Neural cell (in vitro differentiated cells): ENCODE measurements at regions not wholly inside any gene's neighbourhood (a gene's known extent, or its start where the extent isn't known, plus 50 kb on each side); places are given as distances from the start of the nearest gene placed in this dataset.

ENCODE experiments used
- H2AFZ ChIP-seq: fragments of 200-600, 300-800 bp; sonication (generic), shearing (Covaris generic); 2 replicates; pipeline ENCODE4 v1.6.0; 2014; ENCODE audit warnings: low read depth, mild to moderate bottlenecking, antibody characterized with exemption, low read length, moderate library complexity
- H3F3A ChIP-seq: fragments of 200-600 bp; shearing (Covaris generic); 2 replicates; pipeline ENCODE4 v1.6.1; 2016; ENCODE audit warnings: mild to moderate bottlenecking, moderate library complexity, mixed read lengths, antibody characterized with exemption, low read length; ENCODE audit not compliant: insufficient read depth, poor library complexity, severe bottlenecking
- H3K27ac ChIP-seq: fragments of 200-600, 300-800 bp; sonication (generic), shearing (Covaris generic); 2 replicates; pipeline ENCODE4 v1.5.1; 2014; ENCODE audit warnings: mild to moderate bottlenecking, low read length, moderate library complexity
- H3K27me3 ChIP-seq: fragments of 300-800, 200-600 bp; sonication (generic), shearing (Covaris generic); 2 replicates; pipeline ENCODE4 v1.6.0; 2014; ENCODE audit warnings: mild to moderate bottlenecking, low read depth, low read length, moderate library complexity; ENCODE audit not compliant: insufficient read depth
- H3K36me3 ChIP-seq: fragments of 300-800, 200-600 bp; sonication (generic), shearing (Covaris generic); 2 replicates; pipeline ENCODE4 v1.5.1; 2014; ENCODE audit warnings: mild to moderate bottlenecking, antibody characterized with exemption, low read length, moderate library complexity; ENCODE audit not compliant: insufficient read depth
- H3K4me2 ChIP-seq: fragments of 300-800, 200-600 bp; sonication (generic), shearing (Covaris generic); 2 replicates; pipeline ENCODE4 v1.6.0; 2014; ENCODE audit warnings: mild to moderate bottlenecking, low read length
- H3K4me3 ChIP-seq: fragments of 300-800, 200-600 bp; sonication (generic), shearing (Covaris generic); 2 replicates; pipeline ENCODE4 v1.5.1; 2014; ENCODE audit warnings: mild to moderate bottlenecking, low read length, moderate library complexity
- H3K79me2 ChIP-seq: fragments of 200-600 bp; shearing (Covaris generic); replicated peaks from 2 replicates; pipeline ENCODE4 v1.6.0; 2014; ENCODE audit warnings: mild to moderate bottlenecking, low read length, moderate library complexity; ENCODE audit not compliant: insufficient read depth
- H3K9ac ChIP-seq: fragments of 300-800, 200-600 bp; sonication (generic), shearing (Covaris generic); 2 replicates; pipeline ENCODE4 v1.6.1; 2016; ENCODE audit warnings: mild to moderate bottlenecking, low read length, mixed read lengths
- H3K9me2 ChIP-seq: fragments of 200-600 bp; shearing (Covaris generic); 2 replicates; pipeline ENCODE4 v1.6.1; 2016; ENCODE audit warnings: mild to moderate bottlenecking, low read length, mixed read lengths; ENCODE audit not compliant: insufficient read depth
- H3K9me3 ChIP-seq: fragments of 200-600, 300-800 bp; sonication (generic), shearing (Covaris generic); 2 replicates; pipeline ENCODE4 v1.6.1; 2016; ENCODE audit warnings: mild to moderate bottlenecking, mixed run types, low read length, moderate library complexity, mixed read lengths
- H4K20me1 ChIP-seq: fragments of 200-600 bp; shearing (Covaris generic); 2 replicates; pipeline ENCODE4 v1.6.1; 2016; ENCODE audit warnings: mild to moderate bottlenecking, mixed run types; ENCODE audit not compliant: insufficient read depth
- CTCF ChIP-seq: fragments of 450-650 bp; IDR thresholded peaks from 2 replicates; pipeline ENCODE4 v1.5.1; 2014; ENCODE audit warnings: antibody characterized with exemption, mild to moderate bottlenecking, moderate library complexity; ENCODE audit not compliant: poor library complexity, severe bottlenecking
- EP300 ChIP-seq: fragments of 450-650 bp; conservative IDR thresholded peaks from 2 replicates; pipeline ENCODE4 v1.6.1; 2014; ENCODE audit warnings: antibody characterized with exemption, mild to moderate bottlenecking, moderate library complexity; ENCODE audit not compliant: poor library complexity, severe bottlenecking
- EZH2 ChIP-seq: fragments of 200-600, 300-800 bp; shearing (Covaris generic), sonication (generic); IDR thresholded peaks from 2 replicates; pipeline ENCODE4 v1.6.1; 2014; ENCODE audit warnings: antibody characterized with exemption, low read length, borderline replicate concordance, mild to moderate bottlenecking; ENCODE audit not compliant: insufficient read depth, poor library complexity, severe bottlenecking
- MXI1 ChIP-seq: fragments of 450-650 bp; conservative IDR thresholded peaks from 2 replicates; pipeline ENCODE4 v1.6.1; 2014; ENCODE audit warnings: antibody characterized with exemption, mild to moderate bottlenecking; ENCODE audit not compliant: poor library complexity, severe bottlenecking
- POLR2AphosphoS5 ChIP-seq: IDR thresholded peaks from 2 replicates; pipeline ENCODE4 v1.6.1; 2012
- RAD21 ChIP-seq: fragments of 450-650 bp; conservative IDR thresholded peaks from 2 replicates; pipeline ENCODE4 v1.6.1; 2014; ENCODE audit warnings: antibody characterized with exemption, mild to moderate bottlenecking, moderate library complexity
- SMC3 ChIP-seq: fragments of 450-650 bp; conservative IDR thresholded peaks from 2 replicates; pipeline ENCODE4 v1.6.1; 2014; ENCODE audit warnings: antibody characterized with exemption, mild to moderate bottlenecking, moderate library complexity; ENCODE audit not compliant: poor library complexity
- TAF1 ChIP-seq: IDR thresholded peaks from 2 replicates; pipeline ENCODE4 v1.6.1; 2012; ENCODE audit warnings: low read depth
- TF ChIP-seq, protein P1 (sequence below): IDR thresholded peaks from 2 replicates; pipeline ENCODE4 v1.6.1; 2012; ENCODE audit warnings: borderline replicate concordance

DNA sequence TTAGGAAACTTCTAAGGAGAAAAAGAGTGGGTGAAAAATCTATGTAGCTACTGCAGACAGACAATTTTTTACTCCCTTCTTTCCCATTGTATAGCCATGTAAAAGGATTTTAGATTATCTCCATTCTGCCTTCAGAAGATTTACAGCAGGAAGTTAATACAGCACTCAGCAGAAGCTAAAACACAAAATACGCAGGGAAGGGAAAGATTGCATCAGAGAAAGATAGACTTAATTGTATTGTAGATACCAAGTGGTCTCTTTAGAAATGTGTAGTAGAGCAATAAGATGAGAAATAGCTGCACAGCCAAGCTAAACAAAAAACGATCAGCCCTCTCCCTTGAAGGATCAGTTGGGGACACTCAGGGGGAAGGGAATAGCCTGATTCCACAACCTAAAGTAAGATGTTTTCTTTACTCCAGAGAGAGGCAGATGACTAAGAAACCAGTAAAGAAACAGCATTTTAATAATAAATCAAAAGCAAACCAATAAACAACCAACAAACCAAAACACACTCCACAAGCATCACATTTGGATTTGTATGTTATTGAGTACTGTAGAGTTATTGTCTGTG is 236.7 kb upstream of the SLITRK1 start:
- Histone ChIP-seq H3K9ac (no peak overlapping the region), H3K27ac (no peak overlapping the region), H3K4me3 (no peak overlapping the region), H3K27me3 (no peaks in the 10 kb centered on the region), H3K9me3 (no peaks in the 10 kb centered on the region), H3K79me2 (no peaks in the 10 kb centered on the region), H3K36me3 (no peaks in the 10 kb centered on the region), H4K20me1 (no peaks in the 10 kb centered on the region), H3K4me2 (no peak overlapping the region), H2AFZ (no peak overlapping the region), H3K9me2 (no peaks in the 10 kb centered on the region), H3F3A (no peaks in the 10 kb centered on the region)
- TF ChIP-seq EZH2 (no peak), MXI1 (no peak), CTCF (no peak), POLR2AphosphoS5 (no peak), TAF1 (no peak), SMC3 (no peak)

- no peak overlapping the region for H2AFZ ChIP-seq
- H3K27ac ChIP-seq = no peak overlapping the region
- H3K4me2 ChIP-seq = no peak overlapping the region
- no peak overlapping the region for H3K4me3 ChIP-seq
- H4K20me1 ChIP-seq = no peaks in the 10 kb centered on the region
- H3K9ac ChIP-seq = no peak overlapping the region
- no peak for TF ChIP-seq POLR2AphosphoS5
- no peak for TF ChIP-seq EZH2
- TF ChIP-seq MXI1 = no peak
- TF ChIP-seq, protein P1, sequence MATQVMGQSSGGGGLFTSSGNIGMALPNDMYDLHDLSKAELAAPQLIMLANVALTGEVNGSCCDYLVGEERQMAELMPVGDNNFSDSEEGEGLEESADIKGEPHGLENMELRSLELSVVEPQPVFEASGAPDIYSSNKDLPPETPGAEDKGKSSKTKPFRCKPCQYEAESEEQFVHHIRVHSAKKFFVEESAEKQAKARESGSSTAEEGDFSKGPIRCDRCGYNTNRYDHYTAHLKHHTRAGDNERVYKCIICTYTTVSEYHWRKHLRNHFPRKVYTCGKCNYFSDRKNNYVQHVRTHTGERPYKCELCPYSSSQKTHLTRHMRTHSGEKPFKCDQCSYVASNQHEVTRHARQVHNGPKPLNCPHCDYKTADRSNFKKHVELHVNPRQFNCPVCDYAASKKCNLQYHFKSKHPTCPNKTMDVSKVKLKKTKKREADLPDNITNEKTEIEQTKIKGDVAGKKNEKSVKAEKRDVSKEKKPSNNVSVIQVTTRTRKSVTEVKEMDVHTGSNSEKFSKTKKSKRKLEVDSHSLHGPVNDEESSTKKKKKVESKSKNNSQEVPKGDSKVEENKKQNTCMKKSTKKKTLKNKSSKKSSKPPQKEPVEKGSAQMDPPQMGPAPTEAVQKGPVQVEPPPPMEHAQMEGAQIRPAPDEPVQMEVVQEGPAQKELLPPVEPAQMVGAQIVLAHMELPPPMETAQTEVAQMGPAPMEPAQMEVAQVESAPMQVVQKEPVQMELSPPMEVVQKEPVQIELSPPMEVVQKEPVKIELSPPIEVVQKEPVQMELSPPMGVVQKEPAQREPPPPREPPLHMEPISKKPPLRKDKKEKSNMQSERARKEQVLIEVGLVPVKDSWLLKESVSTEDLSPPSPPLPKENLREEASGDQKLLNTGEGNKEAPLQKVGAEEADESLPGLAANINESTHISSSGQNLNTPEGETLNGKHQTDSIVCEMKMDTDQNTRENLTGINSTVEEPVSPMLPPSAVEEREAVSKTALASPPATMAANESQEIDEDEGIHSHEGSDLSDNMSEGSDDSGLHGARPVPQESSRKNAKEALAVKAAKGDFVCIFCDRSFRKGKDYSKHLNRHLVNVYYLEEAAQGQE = no peak
- no peak for TF ChIP-seq CTCF
- TF ChIP-seq EP300 = no peak
- no peak for TF ChIP-seq SMC3
- no peak for TF ChIP-seq RAD21
- TF ChIP-seq TAF1 = no peak
- no peaks in the 10 kb centered on the region for H3K27me3 ChIP-seq
- H3K79me2 ChIP-seq = no peaks in the 10 kb centered on the region
- no peaks in the 10 kb centered on the region for H3K9me3 ChIP-seq
- no peaks in the 10 kb centered on the region for H3F3A ChIP-seq
- no peaks in the 10 kb centered on the region for H3K9me2 ChIP-seq
- H3K36me3 ChIP-seq = no peaks in the 10 kb centered on the region
Observed at GRCh38 chr13:84098273-84098672, 216.0 kb upstream of the SLITRK1 start.
